Endothelial cell of umbilical vein (primary cell): ENCODE measurements at regions not wholly inside any gene's neighbourhood (a gene's known extent, or its start where the extent isn't known, plus 50 kb on each side); places are given as distances from the start of the nearest gene placed in this dataset.

Experiments
- CTCF ChIP-seq, 2 donors: IDR thresholded peaks; 1 replicate in 1 of 2; 2 replicates in 1 of 2; pipeline ENCODE4 v1.5.1; 2011; ENCODE audit warnings: low read length in 2 of 2, mild to moderate bottlenecking in 2 of 2, moderate library complexity in 2 of 2, control low read depth in 1 of 2, inconsistent platforms in 1 of 2, low read depth in 1 of 2; ENCODE audit not compliant: insufficient read depth in 1 of 2; ENCODE audit errors: extremely low read depth in 1 of 2
- JUN ChIP-seq: IDR thresholded peaks from 2 replicates; pipeline ENCODE4 v1.6.1; 2011; ENCODE audit warnings: borderline replicate concordance, low read depth; ENCODE audit not compliant: insufficient read length, insufficient read depth
- MAX ChIP-seq: IDR thresholded peaks from 2 replicates; pipeline ENCODE4 v1.6.1; 2011; ENCODE audit not compliant: insufficient read depth, insufficient read length
- MYC ChIP-seq: IDR thresholded peaks from one replicate; pipeline ENCODE4 v1.6.1; 2011; ENCODE audit warnings: mild to moderate bottlenecking, low read depth, low read length
- POLR2A ChIP-seq: IDR thresholded peaks from 2 replicates; pipeline ENCODE4 v1.6.1; 2012; ENCODE audit warnings: low read depth, mild to moderate bottlenecking, control low read depth, low read length
- POLR2AphosphoS5 ChIP-seq: IDR thresholded peaks from 2 replicates; pipeline ENCODE4 v1.6.1; 2012; ENCODE audit warnings: low read depth, mild to moderate bottlenecking, control low read depth, low read length, moderate library complexity; ENCODE audit not compliant: insufficient read depth

GRCh38 chr13:48901781-48902180, 73.9 kb upstream of the FNDC3A start:
- TF ChIP-seq MAX: no peak
- TF ChIP-seq POLR2AphosphoS5: no peak
- no peak for TF ChIP-seq CTCF (IDR thresholded peaks at IDR 0.05; ENCODE audit: extremely low read depth in 1 of 2, insufficient read depth in 1 of 2, low read depth in 1 of 2, low read length in 2 of 2)
- TF ChIP-seq JUN: no peak
- TF ChIP-seq MYC: no peak
- TF ChIP-seq POLR2A: no peak
